Fibroblast of lung (primary cell): ENCODE measurements at regions not wholly inside any gene's neighbourhood (a gene's known extent, or its start where the extent isn't known, plus 50 kb on each side); places are given as distances from the start of the nearest gene placed in this dataset.

Experiments used
- DNase-seq, 2 donors: peaks; one replicate each; pipeline versions ENCODE4 v3.0.0 to v3.0.0-alpha.2; 2010; ENCODE audit warnings: low read depth in 2 of 2
- H2AFZ ChIP-seq: 2 replicates; pipeline ENCODE4 v1.5.1; 2012; ENCODE audit warnings: low read length, control low read depth, inconsistent platforms
- H3K27ac ChIP-seq: 2 replicates; pipeline ENCODE4 v1.5.1; 2011; ENCODE audit warnings: low read length, control low read depth; ENCODE audit not compliant: insufficient read depth
- H3K27me3 ChIP-seq: 2 replicates; pipeline ENCODE4 v1.5.1; 2011; ENCODE audit warnings: mild to moderate bottlenecking, low read length; ENCODE audit not compliant: control insufficient read depth, insufficient read depth
- H3K36me3 ChIP-seq: 2 replicates; pipeline ENCODE4 v1.5.1; 2011; ENCODE audit warnings: low read length; ENCODE audit not compliant: control insufficient read depth, insufficient read depth
- H3K4me1 ChIP-seq: 2 replicates; pipeline ENCODE4 v1.5.1; 2011; ENCODE audit warnings: low read length; ENCODE audit not compliant: control insufficient read depth, insufficient read depth; ENCODE audit errors: extremely low read depth
- H3K4me2 ChIP-seq: 2 replicates; pipeline ENCODE4 v1.5.1; 2011; ENCODE audit warnings: low read length, control low read depth; ENCODE audit not compliant: insufficient read depth; ENCODE audit errors: extremely low read depth
- H3K4me3 ChIP-seq, 4 experiments: fragments of 200-600 bp in 1 of 4; sonication (generic) in 1 of 4; replicated peaks in 1 of 4; 2 replicates each; pipeline ENCODE4 v1.5.1; 2011 to 2016; ENCODE audit warnings: low read length in 4 of 4, low read depth in 3 of 4, mild to moderate bottlenecking in 3 of 4, control low read depth in 2 of 4, inconsistent platforms in 1 of 4, mixed read lengths in 1 of 4; ENCODE audit not compliant: insufficient read depth in 1 of 4; ENCODE audit errors: control extremely low read depth in 1 of 4
- H3K79me2 ChIP-seq: 2 replicates; pipeline ENCODE4 v1.5.1; 2012; ENCODE audit warnings: mild to moderate bottlenecking, low read length, inconsistent platforms; ENCODE audit not compliant: control insufficient read depth, insufficient read depth
- H3K9ac ChIP-seq: 2 replicates; pipeline ENCODE4 v1.5.1; 2011; ENCODE audit warnings: mild to moderate bottlenecking, low read length, control low read depth; ENCODE audit not compliant: insufficient read depth
- H3K9me3 ChIP-seq: 2 replicates; pipeline ENCODE4 v1.5.1; 2012; ENCODE audit warnings: low read depth, low read length; ENCODE audit not compliant: control insufficient read depth, insufficient read depth
- H4K20me1 ChIP-seq: 2 replicates; pipeline ENCODE4 v1.5.1; 2011; ENCODE audit warnings: low read length; ENCODE audit not compliant: control insufficient read depth, insufficient read depth; ENCODE audit errors: extremely low read depth
- EZH2 ChIP-seq: IDR thresholded peaks from 2 replicates; pipeline ENCODE4 v1.5.1; 2012; ENCODE audit warnings: low read length, control low read depth, mild to moderate bottlenecking; ENCODE audit errors: missing control alignments
- TF ChIP-seq, protein P1 (sequence below), 2 donors: IDR thresholded peaks in 1 of 2; conservative IDR thresholded peaks in 1 of 2; 1 replicate in 1 of 2; 2 replicates in 1 of 2; pipeline ENCODE4 v1.5.1; 2011 to 2012; ENCODE audit warnings: low read length in 2 of 2, control low read depth in 1 of 2, inconsistent platforms in 1 of 2, low read depth in 1 of 2, mild to moderate bottlenecking in 1 of 2

DNA sequence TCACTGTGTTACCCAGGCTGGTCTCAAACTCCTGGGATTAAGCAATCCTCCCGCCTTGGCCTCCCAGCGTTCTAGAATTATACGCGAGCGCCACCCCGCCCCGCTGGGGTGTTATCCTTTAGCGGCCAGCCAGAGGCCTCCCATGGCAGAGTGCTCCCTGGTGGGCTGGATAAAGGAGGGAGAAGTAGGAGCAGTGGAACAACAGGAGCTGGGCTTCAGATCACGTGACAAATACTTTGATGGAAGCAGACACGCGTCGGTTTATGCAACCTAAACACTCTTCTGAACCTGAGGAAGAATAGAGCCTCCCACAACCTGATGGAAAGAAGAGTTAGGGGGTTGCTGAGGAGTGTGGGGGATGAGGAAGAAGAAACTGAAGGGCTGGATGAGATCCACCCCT lies 2114.0 kb downstream of the TP53TG3F start:
- Histone ChIP-seq H3K4me1 (no peaks in the 10 kb centered on the region), H3K79me2 (no peaks in the 10 kb centered on the region), H3K9ac (no peak overlapping the region), H3K4me2 (no peak overlapping the region), H3K27ac (no peak overlapping the region), H3K9me3 (no peaks in the 10 kb centered on the region), H3K36me3 (no peaks in the 10 kb centered on the region), H4K20me1 (no peaks in the 10 kb centered on the region), H3K4me3 (no peak overlapping the region), H2AFZ (no peak overlapping the region), H3K27me3 (no peaks in the 10 kb centered on the region)
- no peak for TF ChIP-seq EZH2
- TF ChIP-seq, protein P1, sequence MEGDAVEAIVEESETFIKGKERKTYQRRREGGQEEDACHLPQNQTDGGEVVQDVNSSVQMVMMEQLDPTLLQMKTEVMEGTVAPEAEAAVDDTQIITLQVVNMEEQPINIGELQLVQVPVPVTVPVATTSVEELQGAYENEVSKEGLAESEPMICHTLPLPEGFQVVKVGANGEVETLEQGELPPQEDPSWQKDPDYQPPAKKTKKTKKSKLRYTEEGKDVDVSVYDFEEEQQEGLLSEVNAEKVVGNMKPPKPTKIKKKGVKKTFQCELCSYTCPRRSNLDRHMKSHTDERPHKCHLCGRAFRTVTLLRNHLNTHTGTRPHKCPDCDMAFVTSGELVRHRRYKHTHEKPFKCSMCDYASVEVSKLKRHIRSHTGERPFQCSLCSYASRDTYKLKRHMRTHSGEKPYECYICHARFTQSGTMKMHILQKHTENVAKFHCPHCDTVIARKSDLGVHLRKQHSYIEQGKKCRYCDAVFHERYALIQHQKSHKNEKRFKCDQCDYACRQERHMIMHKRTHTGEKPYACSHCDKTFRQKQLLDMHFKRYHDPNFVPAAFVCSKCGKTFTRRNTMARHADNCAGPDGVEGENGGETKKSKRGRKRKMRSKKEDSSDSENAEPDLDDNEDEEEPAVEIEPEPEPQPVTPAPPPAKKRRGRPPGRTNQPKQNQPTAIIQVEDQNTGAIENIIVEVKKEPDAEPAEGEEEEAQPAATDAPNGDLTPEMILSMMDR (conservative IDR thresholded peaks at IDR 0.05 in 1 of 2, IDR thresholded peaks at IDR 0.05 in 1 of 2; ENCODE audit: low read depth in 1 of 2, low read length in 2 of 2), result no peak
- no peak for DNase-seq

DNA sequence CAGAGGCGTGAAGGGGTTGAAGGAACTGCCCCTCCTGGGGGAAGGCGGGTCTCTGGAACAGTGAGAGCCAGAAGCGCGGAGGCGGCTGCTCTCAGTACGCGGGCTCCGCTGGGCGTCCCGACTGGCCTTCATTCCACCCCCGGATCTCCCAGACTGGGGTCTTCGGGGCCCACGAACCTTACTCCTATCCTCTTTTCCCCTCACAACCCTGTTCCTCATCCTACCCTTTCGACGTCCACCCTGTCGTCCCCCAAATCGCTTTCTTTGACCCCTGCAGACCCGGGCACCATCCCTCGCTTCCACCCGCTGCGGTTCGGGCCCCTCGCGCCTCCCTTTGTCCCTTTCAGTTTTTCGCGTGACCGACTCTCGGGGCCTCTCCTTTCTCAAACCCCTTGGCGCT lies 2114.6 kb downstream of the TP53TG3F start:
- Histone ChIP-seq H3K27me3 (no peaks in the 10 kb centered on the region), H2AFZ (no peak overlapping the region), H3K79me2 (no peaks in the 10 kb centered on the region), H3K9ac (no peak overlapping the region), H3K4me3 (no peak overlapping the region), H3K4me1 (no peaks in the 10 kb centered on the region), H3K27ac (no peak overlapping the region), H3K9me3 (no peaks in the 10 kb centered on the region), H3K36me3 (no peaks in the 10 kb centered on the region), H4K20me1 (no peaks in the 10 kb centered on the region), H3K4me2 (no peak overlapping the region)
- TF ChIP-seq EZH2, result no peak
- TF ChIP-seq, protein P1 (conservative IDR thresholded peaks at IDR 0.05 in 1 of 2, IDR thresholded peaks at IDR 0.05 in 1 of 2; ENCODE audit: low read depth in 1 of 2, low read length in 2 of 2), result no peak
- DNase-seq, result no peak

DNA sequence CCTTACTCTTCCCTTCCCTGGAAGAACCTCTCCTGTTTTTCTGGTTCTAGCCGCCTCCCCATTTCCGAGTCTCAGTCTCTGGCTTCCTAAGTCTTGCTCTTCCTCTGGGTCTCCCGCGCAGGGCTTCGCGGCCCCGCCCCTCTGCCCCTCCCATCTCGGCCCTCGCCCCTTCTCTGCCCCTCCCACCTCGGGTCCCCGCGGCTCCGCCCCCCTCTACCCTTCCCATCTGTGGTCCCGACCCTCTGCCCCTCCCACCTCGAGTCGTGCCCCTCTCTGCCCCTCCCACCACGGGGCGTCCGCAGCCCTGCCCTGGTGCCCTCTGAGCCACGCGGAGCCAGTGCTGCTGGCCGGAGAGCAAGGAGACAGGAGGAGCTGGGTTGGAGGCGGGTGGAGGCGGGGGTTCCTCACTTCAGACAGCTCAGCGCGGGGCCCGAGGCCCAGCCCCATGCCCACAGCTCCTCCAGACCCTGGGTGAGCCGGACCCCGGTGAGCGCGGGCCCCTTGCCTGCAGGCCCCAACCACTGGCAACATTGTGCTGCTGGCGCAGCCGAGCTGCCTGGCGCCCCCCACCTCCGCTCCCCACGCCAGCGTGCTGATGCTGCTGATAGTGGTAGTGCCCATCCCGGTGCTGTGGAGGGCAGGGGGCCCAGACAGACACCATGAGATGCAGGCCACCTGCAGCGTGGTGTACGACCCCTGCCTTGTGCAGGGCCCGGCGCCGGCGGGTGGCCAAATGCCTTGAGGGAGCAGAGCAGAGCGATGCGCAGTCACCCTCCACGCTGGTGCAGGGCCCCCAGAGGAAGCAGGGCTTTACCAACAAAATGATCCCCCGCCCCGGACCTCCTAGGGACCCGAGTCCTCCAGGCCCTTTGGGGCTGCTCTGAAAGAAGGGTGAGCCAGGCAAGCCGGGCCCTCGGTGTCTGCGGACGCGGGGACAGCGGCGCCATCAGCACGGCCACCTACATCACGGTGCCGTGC lies 2115.3 kb downstream of the TP53TG3F start:
- H3K36me3 ChIP-seq, result no peaks in the 10 kb centered on the region
- H3K9ac ChIP-seq, result no peak overlapping the region
- H3K4me2 ChIP-seq, result no peak overlapping the region
- H3K27ac ChIP-seq, result no peak overlapping the region
- no peaks in the 10 kb centered on the region for H4K20me1 ChIP-seq
- TF ChIP-seq, protein P1 (conservative IDR thresholded peaks at IDR 0.05 in 1 of 2, IDR thresholded peaks at IDR 0.05 in 1 of 2; ENCODE audit: low read depth in 1 of 2, low read length in 2 of 2), result no peak
- no peak for TF ChIP-seq EZH2
- DNase-seq, result no peak
- H3K79me2 ChIP-seq, result no peaks in the 10 kb centered on the region
- H3K4me3 ChIP-seq, result no peak overlapping the region
- H3K4me1 ChIP-seq, result no peaks in the 10 kb centered on the region
- H3K27me3 ChIP-seq, result no peaks in the 10 kb centered on the region
- no peaks in the 10 kb centered on the region for H3K9me3 ChIP-seq
- H2AFZ ChIP-seq, result no peak overlapping the region
